ENCODE measurements at regions not wholly inside any gene's neighbourhood (a gene's known extent, or its start where the extent isn't known, plus 50 kb on each side); places are given as distances from the start of the nearest gene placed in this dataset.

DNA sequence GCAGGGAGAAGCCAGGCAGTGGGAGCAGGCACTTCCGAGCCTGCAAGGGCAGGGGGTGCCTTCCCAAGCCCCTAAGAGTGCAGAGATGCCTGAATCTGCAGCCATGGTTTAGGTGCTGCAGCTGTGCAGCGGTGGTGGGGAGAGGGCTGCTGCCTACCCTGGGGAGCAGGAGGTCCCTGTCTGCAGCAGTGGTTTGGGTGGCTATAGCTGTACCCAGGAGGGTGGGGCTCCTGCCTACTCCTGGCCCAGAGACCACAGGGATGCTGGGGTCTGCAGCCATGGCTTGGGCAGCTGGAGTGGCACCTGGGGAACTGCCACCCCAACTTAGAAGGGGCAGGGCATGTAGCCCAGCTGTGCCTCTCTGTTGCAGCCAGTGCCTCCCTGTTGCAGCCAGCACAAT is 488.1 kb upstream of the THBS1 start (continued):
- TF ChIP-seq, protein P1, sequence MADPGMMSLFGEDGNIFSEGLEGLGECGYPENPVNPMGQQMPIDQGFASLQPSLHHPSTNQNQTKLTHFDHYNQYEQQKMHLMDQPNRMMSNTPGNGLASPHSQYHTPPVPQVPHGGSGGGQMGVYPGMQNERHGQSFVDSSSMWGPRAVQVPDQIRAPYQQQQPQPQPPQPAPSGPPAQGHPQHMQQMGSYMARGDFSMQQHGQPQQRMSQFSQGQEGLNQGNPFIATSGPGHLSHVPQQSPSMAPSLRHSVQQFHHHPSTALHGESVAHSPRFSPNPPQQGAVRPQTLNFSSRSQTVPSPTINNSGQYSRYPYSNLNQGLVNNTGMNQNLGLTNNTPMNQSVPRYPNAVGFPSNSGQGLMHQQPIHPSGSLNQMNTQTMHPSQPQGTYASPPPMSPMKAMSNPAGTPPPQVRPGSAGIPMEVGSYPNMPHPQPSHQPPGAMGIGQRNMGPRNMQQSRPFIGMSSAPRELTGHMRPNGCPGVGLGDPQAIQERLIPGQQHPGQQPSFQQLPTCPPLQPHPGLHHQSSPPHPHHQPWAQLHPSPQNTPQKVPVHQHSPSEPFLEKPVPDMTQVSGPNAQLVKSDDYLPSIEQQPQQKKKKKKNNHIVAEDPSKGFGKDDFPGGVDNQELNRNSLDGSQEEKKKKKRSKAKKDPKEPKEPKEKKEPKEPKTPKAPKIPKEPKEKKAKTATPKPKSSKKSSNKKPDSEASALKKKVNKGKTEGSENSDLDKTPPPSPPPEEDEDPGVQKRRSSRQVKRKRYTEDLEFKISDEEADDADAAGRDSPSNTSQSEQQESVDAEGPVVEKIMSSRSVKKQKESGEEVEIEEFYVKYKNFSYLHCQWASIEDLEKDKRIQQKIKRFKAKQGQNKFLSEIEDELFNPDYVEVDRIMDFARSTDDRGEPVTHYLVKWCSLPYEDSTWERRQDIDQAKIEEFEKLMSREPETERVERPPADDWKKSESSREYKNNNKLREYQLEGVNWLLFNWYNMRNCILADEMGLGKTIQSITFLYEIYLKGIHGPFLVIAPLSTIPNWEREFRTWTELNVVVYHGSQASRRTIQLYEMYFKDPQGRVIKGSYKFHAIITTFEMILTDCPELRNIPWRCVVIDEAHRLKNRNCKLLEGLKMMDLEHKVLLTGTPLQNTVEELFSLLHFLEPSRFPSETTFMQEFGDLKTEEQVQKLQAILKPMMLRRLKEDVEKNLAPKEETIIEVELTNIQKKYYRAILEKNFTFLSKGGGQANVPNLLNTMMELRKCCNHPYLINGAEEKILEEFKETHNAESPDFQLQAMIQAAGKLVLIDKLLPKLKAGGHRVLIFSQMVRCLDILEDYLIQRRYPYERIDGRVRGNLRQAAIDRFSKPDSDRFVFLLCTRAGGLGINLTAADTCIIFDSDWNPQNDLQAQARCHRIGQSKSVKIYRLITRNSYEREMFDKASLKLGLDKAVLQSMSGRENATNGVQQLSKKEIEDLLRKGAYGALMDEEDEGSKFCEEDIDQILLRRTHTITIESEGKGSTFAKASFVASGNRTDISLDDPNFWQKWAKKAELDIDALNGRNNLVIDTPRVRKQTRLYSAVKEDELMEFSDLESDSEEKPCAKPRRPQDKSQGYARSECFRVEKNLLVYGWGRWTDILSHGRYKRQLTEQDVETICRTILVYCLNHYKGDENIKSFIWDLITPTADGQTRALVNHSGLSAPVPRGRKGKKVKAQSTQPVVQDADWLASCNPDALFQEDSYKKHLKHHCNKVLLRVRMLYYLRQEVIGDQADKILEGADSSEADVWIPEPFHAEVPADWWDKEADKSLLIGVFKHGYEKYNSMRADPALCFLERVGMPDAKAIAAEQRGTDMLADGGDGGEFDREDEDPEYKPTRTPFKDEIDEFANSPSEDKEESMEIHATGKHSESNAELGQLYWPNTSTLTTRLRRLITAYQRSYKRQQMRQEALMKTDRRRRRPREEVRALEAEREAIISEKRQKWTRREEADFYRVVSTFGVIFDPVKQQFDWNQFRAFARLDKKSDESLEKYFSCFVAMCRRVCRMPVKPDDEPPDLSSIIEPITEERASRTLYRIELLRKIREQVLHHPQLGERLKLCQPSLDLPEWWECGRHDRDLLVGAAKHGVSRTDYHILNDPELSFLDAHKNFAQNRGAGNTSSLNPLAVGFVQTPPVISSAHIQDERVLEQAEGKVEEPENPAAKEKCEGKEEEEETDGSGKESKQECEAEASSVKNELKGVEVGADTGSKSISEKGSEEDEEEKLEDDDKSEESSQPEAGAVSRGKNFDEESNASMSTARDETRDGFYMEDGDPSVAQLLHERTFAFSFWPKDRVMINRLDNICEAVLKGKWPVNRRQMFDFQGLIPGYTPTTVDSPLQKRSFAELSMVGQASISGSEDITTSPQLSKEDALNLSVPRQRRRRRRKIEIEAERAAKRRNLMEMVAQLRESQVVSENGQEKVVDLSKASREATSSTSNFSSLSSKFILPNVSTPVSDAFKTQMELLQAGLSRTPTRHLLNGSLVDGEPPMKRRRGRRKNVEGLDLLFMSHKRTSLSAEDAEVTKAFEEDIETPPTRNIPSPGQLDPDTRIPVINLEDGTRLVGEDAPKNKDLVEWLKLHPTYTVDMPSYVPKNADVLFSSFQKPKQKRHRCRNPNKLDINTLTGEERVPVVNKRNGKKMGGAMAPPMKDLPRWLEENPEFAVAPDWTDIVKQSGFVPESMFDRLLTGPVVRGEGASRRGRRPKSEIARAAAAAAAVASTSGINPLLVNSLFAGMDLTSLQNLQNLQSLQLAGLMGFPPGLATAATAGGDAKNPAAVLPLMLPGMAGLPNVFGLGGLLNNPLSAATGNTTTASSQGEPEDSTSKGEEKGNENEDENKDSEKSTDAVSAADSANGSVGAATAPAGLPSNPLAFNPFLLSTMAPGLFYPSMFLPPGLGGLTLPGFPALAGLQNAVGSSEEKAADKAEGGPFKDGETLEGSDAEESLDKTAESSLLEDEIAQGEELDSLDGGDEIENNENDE (IDR thresholded peaks at IDR 0.05; ENCODE audit: insufficient replicate concordance, low read length): no peak
- no peak for TF ChIP-seq JUND (IDR thresholded peaks at IDR 0.05; ENCODE audit: low read length)
- TF ChIP-seq, protein P2, sequence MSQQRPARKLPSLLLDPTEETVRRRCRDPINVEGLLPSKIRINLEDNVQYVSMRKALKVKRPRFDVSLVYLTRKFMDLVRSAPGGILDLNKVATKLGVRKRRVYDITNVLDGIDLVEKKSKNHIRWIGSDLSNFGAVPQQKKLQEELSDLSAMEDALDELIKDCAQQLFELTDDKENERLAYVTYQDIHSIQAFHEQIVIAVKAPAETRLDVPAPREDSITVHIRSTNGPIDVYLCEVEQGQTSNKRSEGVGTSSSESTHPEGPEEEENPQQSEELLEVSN (IDR thresholded peaks at IDR 0.05): no peak
- TF ChIP-seq TAF1 (IDR thresholded peaks at IDR 0.05; ENCODE audit: low read depth, low read length): no peak
- no peak for TF ChIP-seq SP2 (IDR thresholded peaks at IDR 0.05; ENCODE audit: low read length)
- TF ChIP-seq ASH2L (IDR thresholded peaks at IDR 0.05; ENCODE audit: low read length): no peak
